Fibroblast of lung (primary cell): ENCODE measurements at regions not wholly inside any gene's neighbourhood (a gene's known extent, or its start where the extent isn't known, plus 50 kb on each side); places are given as distances from the start of the nearest gene placed in this dataset.
"Not testable (repeated sequence)": the region's sequence is repeated elsewhere in the genome, so short reads cannot be mapped to it uniquely, and the experiment has no call there.

ENCODE experiments used
- DNase-seq, 2 donors: peaks; one replicate each; pipeline versions ENCODE4 v3.0.0 to v3.0.0-alpha.2; 2010; ENCODE audit warnings: low read depth in 2 of 2
- H2AFZ ChIP-seq: 2 replicates; pipeline ENCODE4 v1.5.1; 2012; ENCODE audit warnings: low read length, control low read depth, inconsistent platforms
- H3K27ac ChIP-seq: 2 replicates; pipeline ENCODE4 v1.5.1; 2011; ENCODE audit warnings: low read length, control low read depth; ENCODE audit not compliant: insufficient read depth
- H3K27me3 ChIP-seq: 2 replicates; pipeline ENCODE4 v1.5.1; 2011; ENCODE audit warnings: mild to moderate bottlenecking, low read length; ENCODE audit not compliant: control insufficient read depth, insufficient read depth
- H3K36me3 ChIP-seq: 2 replicates; pipeline ENCODE4 v1.5.1; 2011; ENCODE audit warnings: low read length; ENCODE audit not compliant: control insufficient read depth, insufficient read depth
- H3K4me1 ChIP-seq: 2 replicates; pipeline ENCODE4 v1.5.1; 2011; ENCODE audit warnings: low read length; ENCODE audit not compliant: control insufficient read depth, insufficient read depth; ENCODE audit errors: extremely low read depth
- H3K4me2 ChIP-seq: 2 replicates; pipeline ENCODE4 v1.5.1; 2011; ENCODE audit warnings: low read length, control low read depth; ENCODE audit not compliant: insufficient read depth; ENCODE audit errors: extremely low read depth
- H3K4me3 ChIP-seq, 4 experiments: fragments of 200-600 bp in 1 of 4; sonication (generic) in 1 of 4; replicated peaks in 1 of 4; 2 replicates each; pipeline ENCODE4 v1.5.1; 2011 to 2016; ENCODE audit warnings: low read length in 4 of 4, low read depth in 3 of 4, mild to moderate bottlenecking in 3 of 4, control low read depth in 2 of 4, inconsistent platforms in 1 of 4, mixed read lengths in 1 of 4; ENCODE audit not compliant: insufficient read depth in 1 of 4; ENCODE audit errors: control extremely low read depth in 1 of 4
- H3K79me2 ChIP-seq: 2 replicates; pipeline ENCODE4 v1.5.1; 2012; ENCODE audit warnings: mild to moderate bottlenecking, low read length, inconsistent platforms; ENCODE audit not compliant: control insufficient read depth, insufficient read depth
- H3K9ac ChIP-seq: 2 replicates; pipeline ENCODE4 v1.5.1; 2011; ENCODE audit warnings: mild to moderate bottlenecking, low read length, control low read depth; ENCODE audit not compliant: insufficient read depth
- H3K9me3 ChIP-seq: 2 replicates; pipeline ENCODE4 v1.5.1; 2012; ENCODE audit warnings: low read depth, low read length; ENCODE audit not compliant: control insufficient read depth, insufficient read depth
- H4K20me1 ChIP-seq: 2 replicates; pipeline ENCODE4 v1.5.1; 2011; ENCODE audit warnings: low read length; ENCODE audit not compliant: control insufficient read depth, insufficient read depth; ENCODE audit errors: extremely low read depth
- EZH2 ChIP-seq: IDR thresholded peaks from 2 replicates; pipeline ENCODE4 v1.5.1; 2012; ENCODE audit warnings: low read length, control low read depth, mild to moderate bottlenecking; ENCODE audit errors: missing control alignments
- TF ChIP-seq, protein P1 (sequence below), 2 donors: IDR thresholded peaks in 1 of 2; conservative IDR thresholded peaks in 1 of 2; 1 replicate in 1 of 2; 2 replicates in 1 of 2; pipeline ENCODE4 v1.5.1; 2011 to 2012; ENCODE audit warnings: low read length in 2 of 2, control low read depth in 1 of 2, inconsistent platforms in 1 of 2, low read depth in 1 of 2, mild to moderate bottlenecking in 1 of 2

DNA sequence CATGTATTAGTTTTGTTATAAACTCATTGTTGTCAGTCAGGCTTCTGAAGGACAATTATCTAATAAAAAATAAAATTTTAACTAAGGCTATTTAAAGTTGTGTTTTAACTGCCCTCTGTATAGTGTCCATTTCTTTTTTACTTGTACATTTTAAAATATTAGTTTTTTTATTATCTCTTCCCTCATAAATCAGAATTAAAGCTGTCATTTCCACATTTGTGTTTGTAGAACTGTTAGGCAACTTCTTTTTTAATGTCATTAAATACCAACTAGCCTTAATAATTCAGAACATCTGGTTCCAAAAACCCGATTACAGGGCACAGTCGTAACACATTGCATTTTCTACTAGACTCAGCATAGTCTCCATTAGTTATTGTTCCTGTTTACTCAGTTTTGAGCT is 1749.0 kb upstream of the CELF4 start:
- Histone ChIP-seq H2AFZ (no peak overlapping the region), H3K36me3 (no peaks in the 10 kb centered on the region), H3K27ac (no peak overlapping the region), H4K20me1 (no peaks in the 10 kb centered on the region), H3K27me3 (no peaks in the 10 kb centered on the region), H3K4me3 (no peak overlapping the region), H3K9me3 (no peaks in the 10 kb centered on the region), H3K79me2 (no peaks in the 10 kb centered on the region), H3K4me1 (no peaks in the 10 kb centered on the region), H3K9ac (no peak overlapping the region), H3K4me2 (no peak overlapping the region)
- TF ChIP-seq, protein P1, sequence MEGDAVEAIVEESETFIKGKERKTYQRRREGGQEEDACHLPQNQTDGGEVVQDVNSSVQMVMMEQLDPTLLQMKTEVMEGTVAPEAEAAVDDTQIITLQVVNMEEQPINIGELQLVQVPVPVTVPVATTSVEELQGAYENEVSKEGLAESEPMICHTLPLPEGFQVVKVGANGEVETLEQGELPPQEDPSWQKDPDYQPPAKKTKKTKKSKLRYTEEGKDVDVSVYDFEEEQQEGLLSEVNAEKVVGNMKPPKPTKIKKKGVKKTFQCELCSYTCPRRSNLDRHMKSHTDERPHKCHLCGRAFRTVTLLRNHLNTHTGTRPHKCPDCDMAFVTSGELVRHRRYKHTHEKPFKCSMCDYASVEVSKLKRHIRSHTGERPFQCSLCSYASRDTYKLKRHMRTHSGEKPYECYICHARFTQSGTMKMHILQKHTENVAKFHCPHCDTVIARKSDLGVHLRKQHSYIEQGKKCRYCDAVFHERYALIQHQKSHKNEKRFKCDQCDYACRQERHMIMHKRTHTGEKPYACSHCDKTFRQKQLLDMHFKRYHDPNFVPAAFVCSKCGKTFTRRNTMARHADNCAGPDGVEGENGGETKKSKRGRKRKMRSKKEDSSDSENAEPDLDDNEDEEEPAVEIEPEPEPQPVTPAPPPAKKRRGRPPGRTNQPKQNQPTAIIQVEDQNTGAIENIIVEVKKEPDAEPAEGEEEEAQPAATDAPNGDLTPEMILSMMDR (conservative IDR thresholded peaks at IDR 0.05 in 1 of 2, IDR thresholded peaks at IDR 0.05 in 1 of 2; ENCODE audit: low read depth in 1 of 2, low read length in 2 of 2), result no peak
- TF ChIP-seq EZH2, result no peak
- DNase-seq, result no peak

DNA sequence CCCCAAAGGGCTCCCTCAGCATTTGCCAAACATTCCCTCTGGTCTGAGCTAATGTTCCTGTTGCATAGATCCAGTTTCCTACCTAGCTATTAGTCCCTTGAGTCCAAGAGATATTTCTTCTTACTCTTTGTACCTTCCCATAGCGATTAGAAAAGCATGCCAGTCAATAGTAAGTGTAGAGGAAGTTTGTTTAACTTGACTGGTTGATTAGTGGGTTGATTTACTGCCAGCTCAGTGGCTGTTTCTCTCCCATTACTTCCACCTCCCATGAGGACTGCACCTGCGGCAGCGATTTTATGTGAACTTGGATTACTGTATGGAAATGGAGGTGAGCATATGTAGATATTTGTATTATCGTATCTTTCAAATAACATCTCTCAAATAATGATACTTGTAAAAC is 1748.4 kb upstream of the CELF4 start:
- H2AFZ ChIP-seq, result no peak overlapping the region
- no peak overlapping the region for H3K4me3 ChIP-seq
- no peaks in the 10 kb centered on the region for H4K20me1 ChIP-seq
- no peaks in the 10 kb centered on the region for H3K27me3 ChIP-seq
- H3K27ac ChIP-seq, result no peak overlapping the region
- no peak for DNase-seq
- TF ChIP-seq EZH2, result no peak
- TF ChIP-seq, protein P1 (conservative IDR thresholded peaks at IDR 0.05 in 1 of 2, IDR thresholded peaks at IDR 0.05 in 1 of 2; ENCODE audit: low read depth in 1 of 2, low read length in 2 of 2), result no peak
- H3K79me2 ChIP-seq, result no peaks in the 10 kb centered on the region
- no peaks in the 10 kb centered on the region for H3K9me3 ChIP-seq
- no peak overlapping the region for H3K9ac ChIP-seq
- no peaks in the 10 kb centered on the region for H3K36me3 ChIP-seq
- H3K4me2 ChIP-seq, result no peak overlapping the region
- no peaks in the 10 kb centered on the region for H3K4me1 ChIP-seq

DNA sequence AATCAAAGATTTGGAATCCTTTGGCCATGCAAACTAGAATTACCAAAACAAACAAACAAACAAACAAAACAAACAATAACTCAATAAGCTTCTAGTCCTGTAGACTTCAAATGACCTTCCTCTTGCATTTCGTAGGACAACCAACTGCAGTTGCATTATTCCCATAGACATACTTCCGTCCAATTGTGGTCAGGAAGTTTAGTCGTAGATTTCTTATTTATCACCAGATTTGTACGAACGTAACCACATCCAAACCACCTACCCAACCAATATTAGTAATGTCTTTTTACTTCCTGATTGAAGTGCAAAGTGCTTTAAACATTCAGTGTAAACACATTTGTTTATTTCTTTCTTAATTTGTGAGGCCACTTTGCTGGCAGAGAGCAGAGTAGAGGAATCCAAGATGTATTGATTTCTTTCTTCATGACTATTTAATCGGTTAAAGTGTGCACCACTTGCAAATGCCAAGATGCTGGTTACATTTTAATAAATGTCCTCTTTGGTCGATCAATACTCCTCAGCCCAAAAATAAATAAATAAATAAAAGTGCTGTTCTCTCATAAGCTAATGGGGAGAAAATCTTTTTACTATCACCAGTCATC is 1745.6 kb upstream of the CELF4 start:
- Histone ChIP-seq H3K27me3 (no peaks in the 10 kb centered on the region), H3K27ac (no peak overlapping the region), H2AFZ (no peak overlapping the region), H3K4me2 (no peak overlapping the region), H4K20me1 (no peaks in the 10 kb centered on the region), H3K36me3 (no peaks in the 10 kb centered on the region), H3K4me1 (no peaks in the 10 kb centered on the region), H3K9ac (no peak overlapping the region), H3K4me3 (no peak overlapping the region), H3K9me3 (no peaks in the 10 kb centered on the region), H3K79me2 (no peaks in the 10 kb centered on the region)
- no peak for DNase-seq
- TF ChIP-seq, protein P1 (conservative IDR thresholded peaks at IDR 0.05 in 1 of 2, IDR thresholded peaks at IDR 0.05 in 1 of 2; ENCODE audit: low read depth in 1 of 2, low read length in 2 of 2), result no peak
- TF ChIP-seq EZH2, result no peak

DNA sequence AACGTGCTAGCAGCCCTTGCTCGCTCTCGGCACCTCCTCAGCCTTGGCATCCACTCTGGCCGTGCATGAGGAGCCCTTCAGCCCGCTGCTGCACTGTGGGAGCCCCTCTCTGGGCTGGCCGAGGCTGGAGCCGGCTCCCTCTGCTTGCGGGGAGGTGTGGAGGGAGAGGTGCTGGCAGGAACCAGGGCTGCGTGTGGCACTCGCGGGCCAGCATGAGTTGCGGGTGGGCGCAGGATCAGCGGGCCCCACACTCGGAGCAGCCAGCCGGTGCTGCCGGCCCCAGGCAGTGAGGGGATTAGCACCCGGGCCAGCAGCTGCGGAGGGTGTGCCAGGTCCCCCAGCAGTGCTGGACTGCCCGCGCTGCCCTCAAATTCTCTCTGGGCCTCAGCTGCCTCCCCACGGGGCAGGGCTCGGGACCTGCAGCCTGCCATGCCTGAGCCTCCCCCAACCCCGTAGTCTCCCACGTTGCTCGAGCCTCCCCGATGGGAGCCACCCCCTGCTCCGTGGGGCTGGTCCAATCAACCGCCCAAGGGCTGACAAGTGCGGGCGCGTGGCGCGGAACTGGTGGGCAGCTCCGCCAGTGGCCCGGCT is 1743.4 kb upstream of the CELF4 start:
- H3K27ac ChIP-seq, H3K9me3 ChIP-seq, H3K4me3 ChIP-seq, H3K9ac ChIP-seq, H3K79me2 ChIP-seq, H2AFZ ChIP-seq, H3K27me3 ChIP-seq, H3K36me3 ChIP-seq, H3K4me2 ChIP-seq, DNase-seq, H3K4me1 ChIP-seq, H4K20me1 ChIP-seq: not testable (repeated sequence)
